ENCODE measurements at regions not wholly inside any gene's neighbourhood (a gene's known extent, or its start where the extent isn't known, plus 50 kb on each side); places are given as distances from the start of the nearest gene placed in this dataset.
A peak's percentile ranks its signal among the peaks of the same experiment; 100 is the strongest.

DNA sequence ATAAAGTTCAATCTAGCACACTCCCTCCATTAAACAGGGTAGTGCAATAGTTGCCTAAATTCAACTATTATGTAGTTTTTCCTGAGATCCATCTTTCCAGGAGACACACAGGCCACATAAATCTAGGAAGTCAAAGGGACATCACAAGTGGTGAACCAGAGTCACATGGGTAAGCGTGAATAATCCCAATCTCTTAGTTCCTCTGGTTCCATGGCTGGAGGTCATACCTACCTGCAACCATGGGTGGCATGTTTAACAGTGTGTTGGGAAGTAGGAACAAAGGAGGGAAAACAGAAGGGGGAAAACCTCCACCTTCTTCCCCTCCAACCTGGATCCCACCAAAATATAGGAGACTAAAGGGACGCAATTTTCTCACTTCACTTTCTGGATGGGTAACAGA lies 2651.6 kb downstream of the ARAP2 start:
- no peak for DNase-seq (ENCODE audit: low read depth)

DNA sequence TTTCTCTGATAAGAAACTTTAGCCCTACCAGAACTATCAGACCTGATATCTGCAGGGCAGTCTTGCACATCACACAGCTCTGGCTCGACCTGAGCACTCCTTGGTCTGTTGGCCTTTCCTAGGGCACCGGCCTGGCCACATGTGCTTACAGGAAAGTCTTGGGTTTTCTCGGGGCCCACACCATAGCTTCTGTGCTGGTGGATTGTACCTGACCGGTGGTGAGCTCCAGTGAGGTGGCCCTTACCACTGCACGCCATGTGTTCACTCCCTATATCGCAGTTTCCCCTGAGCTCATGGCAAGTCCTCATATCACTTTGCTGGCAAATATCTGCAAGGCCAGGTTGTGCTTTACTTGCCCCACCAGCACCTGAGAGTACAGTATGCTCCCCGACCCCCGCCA lies 2637.4 kb downstream of the ARAP2 start:
- DNase-seq (ENCODE audit: low read depth) = no peak

DNA sequence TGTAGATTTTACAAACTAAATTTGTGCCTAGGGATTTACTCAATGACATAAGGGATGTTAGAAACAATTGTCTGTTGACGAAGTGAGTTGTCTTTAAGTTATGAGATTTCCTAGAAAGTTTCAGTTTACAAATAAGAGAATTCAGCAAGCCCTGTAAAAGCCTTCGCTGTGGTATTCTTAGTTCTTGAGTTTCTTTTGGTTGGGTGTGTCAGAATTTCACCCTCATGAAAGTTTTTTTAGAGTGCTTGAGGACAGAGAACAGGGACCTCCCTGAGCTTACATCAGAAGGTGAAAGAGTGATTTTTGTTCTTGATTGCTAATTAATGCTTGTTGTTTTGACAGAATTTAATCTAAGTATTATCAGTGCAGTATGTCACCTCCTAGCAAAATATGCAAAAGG lies 2628.2 kb downstream of the ARAP2 start:
- DNase-seq (ENCODE audit: low read depth) = no peak

DNA sequence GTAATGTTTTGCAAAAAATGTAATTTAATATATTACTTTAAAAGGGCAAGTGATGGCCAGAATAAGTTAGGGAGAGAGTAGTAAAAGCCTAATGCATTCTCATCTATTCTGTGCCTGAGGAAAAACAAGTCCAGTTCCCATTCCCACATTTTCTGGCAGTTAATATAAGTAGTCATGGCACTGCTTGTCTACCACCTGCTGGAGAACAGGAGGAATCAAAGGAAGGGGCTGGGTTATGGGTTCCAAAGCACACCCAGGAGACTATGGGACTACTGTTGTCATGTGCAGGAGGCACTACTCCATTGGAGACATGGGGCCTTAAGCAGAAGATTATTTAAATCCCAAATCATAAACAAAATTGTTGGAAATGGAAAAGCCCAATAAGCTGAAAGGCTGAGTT lies 2618.6 kb downstream of the ARAP2 start:
- no peak for DNase-seq (ENCODE audit: low read depth)

DNA sequence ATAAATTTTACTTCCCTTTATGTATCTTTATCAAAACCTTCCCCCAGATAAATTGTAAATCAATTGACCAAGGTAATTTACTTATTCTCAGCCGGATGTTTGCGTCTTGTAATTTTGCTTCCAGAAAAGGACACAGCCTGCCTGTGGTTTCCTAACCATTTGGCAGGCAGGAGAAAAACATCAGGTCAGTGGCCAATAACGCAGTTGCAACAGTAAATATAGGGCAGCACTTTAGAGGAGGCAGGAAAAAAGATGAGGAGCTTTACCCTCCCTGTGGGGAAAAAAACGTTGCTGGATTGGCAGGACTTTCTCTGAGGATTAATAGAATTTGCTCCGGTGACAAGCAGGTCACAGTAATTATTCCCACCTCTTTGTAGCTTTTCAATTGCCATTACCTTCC lies 2618.1 kb downstream of the ARAP2 start:
- DNase-seq (ENCODE audit: low read depth) = no peak

DNA sequence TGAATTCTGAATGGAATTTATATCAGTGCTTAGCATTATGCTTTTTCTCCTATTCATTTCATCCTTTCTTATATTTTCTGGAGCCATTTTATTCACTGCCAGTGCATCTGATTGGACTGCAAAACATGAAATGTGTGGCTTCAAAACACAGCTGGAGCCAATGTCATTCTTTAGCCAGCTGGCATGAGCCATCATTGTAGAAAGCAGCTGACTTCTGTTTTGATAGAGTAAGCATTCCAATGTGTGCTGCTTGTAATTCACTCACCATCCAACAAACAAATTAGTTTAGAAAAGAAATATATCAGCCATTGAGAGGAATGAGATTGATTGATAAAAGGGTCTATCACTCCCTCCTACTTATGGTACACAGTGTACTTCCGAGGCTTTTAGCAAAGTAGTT lies 2616.0 kb downstream of the ARAP2 start:
- no peak for DNase-seq (ENCODE audit: low read depth)

DNA sequence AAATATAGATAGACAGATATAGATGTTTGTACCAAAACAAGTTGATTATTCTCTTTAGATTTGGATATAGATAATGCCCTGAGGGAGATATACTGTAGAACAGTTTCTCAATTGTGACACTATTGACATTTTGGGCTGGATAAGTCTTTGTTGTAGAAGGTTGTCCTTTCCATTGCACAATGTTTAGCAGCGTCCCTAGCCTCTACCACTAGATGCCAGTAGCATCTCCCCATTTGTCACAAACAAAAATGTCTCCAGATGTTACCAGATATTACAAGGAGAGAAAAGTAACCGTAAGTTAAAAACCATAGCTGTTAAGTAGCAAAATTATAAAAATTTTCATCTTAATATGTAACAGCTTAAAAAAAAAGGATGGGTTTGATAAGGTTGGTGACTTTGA lies 2595.3 kb downstream of the ARAP2 start:
- no peak for DNase-seq (ENCODE audit: low read depth)

DNA sequence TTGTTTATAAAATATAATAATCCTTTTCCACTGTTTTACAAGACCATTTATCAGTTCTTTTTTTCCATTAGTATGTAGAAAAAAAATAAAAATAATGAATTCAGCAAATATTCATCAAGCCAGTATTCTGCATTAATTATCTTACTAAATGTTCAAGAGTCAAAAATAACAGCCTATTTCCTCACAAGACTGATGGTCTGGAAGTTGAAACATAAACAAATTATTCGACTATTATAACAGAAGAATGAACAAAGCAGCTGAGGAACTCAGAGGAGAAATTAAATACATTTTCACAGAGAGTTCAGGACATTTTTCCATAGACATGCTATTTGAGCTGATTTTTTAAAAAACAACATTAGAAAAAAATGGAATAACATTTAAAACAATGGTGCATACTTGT lies 2594.8 kb downstream of the ARAP2 start:
- DNase-seq (ENCODE audit: low read depth) = no peak

DNA sequence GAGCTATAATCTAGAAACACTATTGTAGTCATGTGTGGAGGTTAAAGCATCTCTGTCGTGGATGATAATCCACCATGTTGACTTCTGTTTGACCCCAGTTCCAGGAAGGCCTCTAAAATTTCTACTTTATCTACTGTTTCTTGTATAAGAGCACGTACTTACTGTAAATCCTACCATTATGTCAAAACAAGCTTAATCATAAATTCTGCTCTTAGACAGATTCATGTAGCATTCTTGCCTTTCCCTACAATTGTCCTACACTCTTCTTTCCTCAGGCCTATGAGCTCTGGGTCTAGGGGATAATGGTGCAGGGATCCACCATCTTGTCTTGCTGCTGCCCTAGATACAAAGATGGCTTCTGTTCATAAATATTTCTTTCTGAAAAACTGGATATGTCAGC lies 2594.3 kb downstream of the ARAP2 start:
- no peak for DNase-seq (ENCODE audit: low read depth)

DNA sequence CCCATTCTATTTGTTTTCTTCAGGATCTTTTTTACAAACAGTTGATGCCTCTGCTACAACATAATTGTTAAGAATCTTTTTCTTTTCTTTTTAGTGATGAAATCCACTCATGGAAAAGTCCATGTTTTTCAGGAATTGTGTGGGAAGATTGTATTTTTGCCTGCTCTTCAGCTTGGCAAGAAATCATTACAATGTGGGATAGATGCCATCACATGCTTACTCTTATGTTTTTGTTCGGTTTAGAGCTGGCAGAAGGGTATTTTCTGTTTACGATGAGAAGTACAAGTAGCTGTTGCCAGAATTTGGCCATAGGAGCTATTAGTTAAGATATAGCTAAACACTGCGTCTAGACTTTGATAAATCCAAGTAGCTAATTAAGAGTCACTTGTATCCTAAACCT lies 2585.3 kb downstream of the ARAP2 start:
- no peak for DNase-seq (ENCODE audit: low read depth)

DNA sequence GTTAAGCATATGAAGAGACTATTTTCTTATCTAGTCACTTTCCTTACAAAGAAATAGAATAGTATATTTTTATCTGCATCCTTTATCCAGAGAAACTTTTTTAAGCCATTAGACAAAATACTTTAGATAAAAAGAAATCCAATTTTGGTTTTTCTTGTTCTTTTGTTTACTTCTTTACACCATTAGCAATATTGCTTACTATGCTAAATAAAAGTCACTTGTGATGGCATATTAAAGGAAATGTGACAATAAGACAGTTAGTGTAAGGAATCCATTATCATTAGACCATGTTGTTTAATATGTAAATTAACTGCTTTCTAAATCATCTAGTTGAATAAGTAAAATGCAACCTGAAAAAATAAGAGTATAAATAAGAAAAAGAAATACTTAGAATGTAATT lies 2582.7 kb downstream of the ARAP2 start:
- no peak for DNase-seq (ENCODE audit: low read depth)

DNA sequence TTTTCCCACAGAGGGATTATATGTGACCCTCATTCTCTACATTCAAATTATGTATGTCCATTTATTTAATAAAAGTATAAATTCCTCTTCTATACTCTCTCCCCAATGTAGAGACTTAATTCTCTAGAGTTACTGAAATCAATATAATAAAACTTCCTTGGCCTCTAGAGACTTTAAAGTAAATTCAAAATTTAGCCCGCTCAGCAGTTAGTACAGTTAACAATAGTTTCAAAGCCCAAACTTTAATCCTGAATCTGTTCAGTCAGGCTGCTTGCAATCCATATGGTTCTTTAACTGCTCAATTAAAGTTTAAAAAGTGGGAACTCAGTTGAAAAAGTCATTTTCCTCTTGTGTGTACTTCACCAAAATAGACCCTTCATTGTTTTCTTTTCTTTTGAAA lies 2558.4 kb downstream of the ARAP2 start:
- no peak for DNase-seq (ENCODE audit: low read depth)

DNA sequence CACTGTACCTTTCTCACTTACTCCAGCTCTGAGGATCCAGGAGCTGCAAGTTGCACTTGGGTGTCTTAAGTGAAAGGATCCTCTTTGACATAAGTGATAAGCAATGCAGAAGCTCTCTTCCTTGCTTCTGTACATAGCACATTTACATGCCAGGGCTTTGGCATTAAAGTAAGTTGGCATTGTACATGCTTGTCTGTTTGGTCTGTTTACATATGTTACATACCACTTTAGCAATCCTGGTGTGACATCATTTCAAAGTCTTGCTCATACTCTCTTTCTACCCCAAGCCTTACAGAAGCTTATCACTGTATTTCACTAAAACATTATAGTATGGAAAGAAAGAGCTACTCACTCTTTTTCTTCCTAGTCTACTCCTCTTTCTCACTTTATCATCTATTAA lies 2548.3 kb downstream of the ARAP2 start:
- no peak for DNase-seq (ENCODE audit: low read depth)

DNA sequence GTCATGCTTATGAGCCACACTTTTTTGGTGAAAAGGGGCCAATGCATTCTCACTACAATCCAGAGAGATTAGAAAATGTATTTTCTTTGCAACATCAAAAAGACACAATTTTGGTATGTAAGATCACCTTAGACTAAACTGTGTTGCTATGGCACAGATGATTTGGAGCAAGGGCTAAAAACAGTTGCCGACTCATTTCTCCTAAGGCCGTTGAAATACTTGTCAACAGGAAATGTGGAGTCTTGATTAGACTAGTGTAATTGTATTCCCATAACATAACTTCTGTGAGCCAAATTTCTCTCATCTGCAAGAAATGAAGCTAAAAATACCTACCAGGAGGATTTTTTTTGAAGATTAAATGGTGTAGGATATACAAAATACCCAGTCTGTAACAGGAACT lies 2547.7 kb downstream of the ARAP2 start:
- DNase-seq (ENCODE audit: low read depth) = no peak

DNA sequence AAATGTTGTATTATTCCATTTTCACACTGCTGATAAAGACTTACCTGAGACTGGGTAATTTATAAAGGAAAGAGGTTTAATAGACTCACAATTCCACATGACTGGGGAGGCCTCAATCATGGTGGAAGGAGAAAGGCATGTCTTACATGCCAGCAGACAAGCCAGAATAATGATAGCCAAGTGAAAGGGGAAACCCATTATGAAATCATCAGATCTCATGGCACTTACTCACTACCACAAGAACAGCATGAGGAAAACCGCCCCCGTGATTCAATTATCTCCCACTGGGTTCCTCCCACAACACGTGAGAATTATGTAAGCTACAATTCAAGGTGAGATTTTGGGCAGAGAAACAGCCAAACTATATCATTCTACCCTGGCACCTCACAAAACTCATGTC lies 2535.1 kb downstream of the ARAP2 start:
- peak; percentile 22 for DNase-seq (ENCODE audit: low read depth)

DNA sequence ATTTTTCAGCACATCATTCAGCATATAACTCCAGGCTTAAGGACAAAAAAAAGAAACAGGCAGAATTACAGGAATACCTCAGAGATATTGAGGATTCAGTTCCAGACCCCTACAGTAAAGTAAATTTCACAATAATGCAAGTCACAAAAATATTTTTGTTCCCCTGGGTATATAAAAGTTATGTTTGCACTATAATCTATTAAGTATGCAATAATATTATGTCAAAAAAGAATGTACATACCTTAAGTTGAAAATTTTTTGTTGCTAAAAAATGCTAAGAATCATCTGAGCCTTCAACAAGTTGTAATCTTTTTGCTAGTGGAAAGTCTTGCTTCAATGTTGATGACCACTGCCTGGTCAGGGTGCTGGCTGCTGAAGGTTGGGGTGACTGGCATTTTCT lies 2532.5 kb downstream of the ARAP2 start:
- DNase-seq (ENCODE audit: low read depth) = no peak

DNA sequence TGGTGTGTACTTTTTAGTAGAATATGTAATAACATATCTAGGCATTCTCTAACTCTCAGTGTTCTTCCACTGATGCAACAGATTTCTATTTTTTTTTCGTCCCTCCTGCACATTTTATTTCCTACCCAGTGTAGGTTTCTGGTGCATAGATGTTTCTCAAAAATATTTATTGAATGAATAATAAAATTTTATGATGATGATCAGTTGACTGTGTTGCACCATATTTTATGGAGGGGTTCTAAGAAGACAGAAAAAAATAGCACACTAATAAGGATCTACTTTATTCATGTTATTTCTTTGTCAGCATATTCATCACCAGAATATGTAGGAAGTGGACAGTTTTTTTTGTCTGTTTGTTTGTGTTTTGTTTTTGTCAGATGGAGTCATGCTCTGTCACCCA lies 2529.3 kb downstream of the ARAP2 start:
- no peak for DNase-seq (ENCODE audit: low read depth)

DNA sequence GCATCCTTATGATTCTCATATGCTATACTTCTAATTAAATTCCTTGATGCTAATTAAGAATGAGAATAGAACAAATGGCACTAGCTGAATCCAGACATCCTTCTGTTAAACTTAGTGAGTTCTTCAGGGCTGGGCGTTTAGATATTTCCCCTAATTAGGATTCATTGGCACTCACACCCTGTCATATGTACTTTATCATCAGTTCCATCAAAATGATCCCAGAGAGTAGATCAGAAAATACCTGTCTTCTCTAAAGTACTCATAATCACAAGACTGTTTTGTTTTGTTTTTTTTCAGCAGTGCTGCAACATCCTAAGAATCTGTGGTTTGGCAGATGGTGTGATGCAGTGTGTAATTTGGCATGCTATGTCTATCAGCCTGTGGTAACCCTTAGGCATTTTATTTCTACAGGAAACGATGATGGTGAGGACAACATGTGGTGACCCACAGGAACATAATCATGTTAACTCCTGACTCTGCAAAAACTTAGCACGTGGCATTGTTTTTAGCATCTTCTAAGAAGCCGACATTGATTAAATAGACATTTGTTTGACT lies 2528.4 kb downstream of the ARAP2 start:
- DNase-seq (ENCODE audit: low read depth) = peak; percentile 43

DNA sequence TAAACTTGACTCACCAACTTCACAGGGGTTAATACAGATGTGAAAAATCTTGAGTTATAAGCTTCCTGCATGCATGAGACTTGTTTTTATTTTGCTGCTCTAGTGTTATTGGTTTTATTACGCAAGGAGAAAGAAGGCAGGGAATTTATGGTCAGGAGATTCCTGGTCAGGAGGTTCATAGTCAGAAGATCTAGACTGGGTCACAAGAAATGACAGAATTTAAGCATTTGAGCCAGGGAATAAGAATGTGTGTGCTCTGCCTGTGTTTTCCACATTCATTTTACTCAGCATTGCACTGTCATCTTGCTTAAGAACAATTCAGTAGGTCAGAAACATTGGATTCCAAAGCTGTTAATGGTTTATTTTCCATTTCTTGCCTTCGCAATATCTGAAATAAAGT lies 2522.1 kb downstream of the ARAP2 start:
- DNase-seq (ENCODE audit: low read depth) = peak; percentile 16

DNA sequence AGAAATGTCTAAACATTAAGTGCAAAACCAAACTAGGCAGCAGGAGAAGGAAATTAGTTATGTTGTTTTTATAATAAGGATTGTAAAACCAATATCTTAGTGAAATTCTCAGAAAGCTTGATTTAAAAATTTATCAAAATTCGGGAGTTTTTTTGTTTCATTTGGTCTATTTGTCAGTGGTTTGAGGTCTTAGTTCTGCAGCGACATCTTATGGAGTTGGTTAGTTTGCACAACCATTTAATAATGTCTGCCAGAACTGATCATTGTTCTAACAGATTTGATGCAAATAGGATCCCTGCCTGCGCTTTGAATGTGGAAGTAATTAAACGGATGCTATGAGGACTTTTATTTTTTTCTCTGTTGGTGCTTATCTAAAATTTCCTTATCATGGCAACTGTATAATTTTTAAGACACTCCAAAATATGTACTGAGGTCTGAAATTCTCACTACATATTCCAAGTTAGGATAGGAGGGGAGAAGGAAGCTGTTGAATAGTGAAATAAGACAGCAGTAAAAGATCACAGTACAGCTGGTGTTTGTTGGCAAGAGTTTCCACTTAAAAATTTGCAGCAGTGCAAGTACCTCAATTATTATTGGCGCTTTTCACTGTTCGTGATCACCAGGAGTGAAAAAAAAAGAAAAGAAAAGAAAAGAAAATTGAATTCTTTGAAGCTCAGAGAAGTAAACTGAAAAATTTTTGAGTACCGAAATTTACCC lies 2521.4 kb downstream of the ARAP2 start:
- no peak for DNase-seq (ENCODE audit: low read depth)

DNA sequence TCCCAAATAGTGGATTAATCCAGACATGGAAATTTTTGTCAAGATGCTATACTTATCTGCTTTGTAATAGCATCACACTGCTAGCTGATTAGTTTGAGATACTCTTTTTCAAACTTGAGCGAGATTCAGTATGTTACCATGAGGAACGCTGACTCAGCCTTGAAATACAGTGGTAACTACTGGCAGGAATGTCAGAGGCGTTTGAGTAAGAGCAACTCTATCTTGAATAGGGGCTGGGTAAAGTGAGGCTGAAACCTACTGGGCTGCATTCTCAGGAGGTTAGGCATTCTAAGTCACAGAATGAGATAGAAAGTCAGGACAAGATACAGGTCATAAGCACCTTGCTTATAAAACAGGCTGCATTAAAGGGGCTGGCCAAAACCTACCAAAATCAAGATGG lies 2519.6 kb downstream of the ARAP2 start:
- DNase-seq (ENCODE audit: low read depth) = no peak

DNA sequence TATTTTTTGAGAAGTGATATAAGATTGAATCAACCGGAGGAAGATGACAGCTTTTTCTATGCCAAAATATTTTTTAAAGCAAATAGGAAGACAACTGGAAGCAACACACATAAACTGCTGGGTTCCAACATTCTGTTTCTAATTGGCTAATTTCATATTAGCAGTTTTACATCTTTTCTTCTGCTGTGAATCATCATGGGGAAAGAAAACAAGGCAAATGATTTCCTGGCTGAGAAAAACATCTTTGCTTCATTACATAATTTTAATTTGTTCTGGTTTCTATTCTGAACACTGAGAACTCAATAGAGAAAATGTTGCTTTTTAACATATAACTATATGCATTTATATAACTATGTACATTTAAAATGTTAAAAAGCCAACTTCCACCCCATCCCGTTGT lies 2518.5 kb downstream of the ARAP2 start:
- DNase-seq (ENCODE audit: low read depth) = no peak

DNA sequence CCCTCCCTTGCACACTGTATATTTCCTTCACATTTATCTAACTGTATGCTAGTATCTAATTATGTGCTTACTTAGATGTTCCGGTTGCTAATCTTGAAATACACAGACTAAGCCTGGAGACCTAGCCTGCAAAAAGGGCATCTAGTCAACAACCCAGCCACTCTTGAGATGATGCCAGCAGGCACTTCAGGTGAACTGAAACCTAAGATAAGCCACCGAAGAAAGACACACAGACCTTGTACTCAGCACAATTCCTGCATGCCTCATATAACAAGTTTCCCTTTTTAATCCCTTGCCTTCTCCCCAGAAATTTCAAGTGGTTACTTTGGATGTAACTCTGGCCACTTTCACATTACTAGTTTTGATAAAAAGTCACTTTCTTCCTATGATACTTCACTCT lies 2506.6 kb downstream of the ARAP2 start:
- DNase-seq (ENCODE audit: low read depth) = no peak

Data from renal cortical epithelial cell (primary cell).